SK-N-SH (cell line): ENCODE measurements at regions not wholly inside any gene's neighbourhood (a gene's known extent, or its start where the extent isn't known, plus 50 kb on each side); places are given as distances from the start of the nearest gene placed in this dataset.

Experiments used
- CTCF ChIA-PET: fragments of 300-600, 350-600 bp; formaldehyde crosslinking; extraction: SDS; loops from one replicate; lab custom pipeline; 2021; lab: Yijun Ruan, JAX
- POLR2A ChIA-PET: fragments of 350-600 bp; sonication (Branson Sonifier 250); formaldehyde crosslinking; extraction: SDS; loops from one replicate; lab custom pipeline; 2020; ENCODE audit warnings: antibody characterized with exemption, inconsistent platforms; lab: Yijun Ruan, JAX
- DNase-seq: peaks from one replicate; pipeline ENCODE4 v3.0.0; 2012
- H2AFZ ChIP-seq: fragments of 200-600 bp; sonication (generic); 2 replicates; pipeline ENCODE4 v1.8.1; 2016; ENCODE audit warnings: antibody characterized with exemption, mild to moderate bottlenecking, low read depth
- H3F3A ChIP-seq: fragments of 200-600 bp; sonication (generic); replicated peaks from 2 replicates; pipeline ENCODE3; 2016; ENCODE audit warnings: antibody characterized with exemption, mild to moderate bottlenecking; ENCODE audit not compliant: insufficient read depth
- H3K27ac ChIP-seq, 2 experiments: fragments of 200-500 bp in 1 of 2; fragments of 200-600 bp in 1 of 2; sonication (Bioruptor generic) in 1 of 2; sonication (generic), shearing (Covaris generic) in 1 of 2; 2 replicates each; pipeline versions ENCODE4 v1.5.1 to v1.6.1; 2014 to 2016; ENCODE audit warnings: low read depth in 2 of 2, inconsistent platforms in 1 of 2, low read length in 1 of 2, mild to moderate bottlenecking in 1 of 2, mixed read lengths in 1 of 2
- H3K27me3 ChIP-seq: fragments of 200-600 bp; sonication (generic), shearing (Covaris generic); 2 replicates; pipeline ENCODE4 v1.6.1; 2016; ENCODE audit warnings: mixed run types; ENCODE audit not compliant: insufficient read depth
- H3K36me3 ChIP-seq, 2 experiments: fragments of 200-500 bp in 1 of 2; fragments of 200-600 bp in 1 of 2; sonication (Bioruptor generic) in 1 of 2; sonication (generic) in 1 of 2; replicated peaks in 1 of 2; 2 replicates each; pipeline versions ENCODE3 to v1.5.1; 2014 to 2016; ENCODE audit warnings: low read length in 1 of 2, mild to moderate bottlenecking in 1 of 2; ENCODE audit not compliant: insufficient read depth in 2 of 2, control insufficient read depth in 1 of 2
- H3K4me1 ChIP-seq, 2 experiments: fragments of 200-500 bp in 1 of 2; fragments of 200-600 bp in 1 of 2; sonication (Bioruptor generic) in 1 of 2; sonication (generic), shearing (Covaris generic) in 1 of 2; 2 replicates each; pipeline versions ENCODE4 v1.5.1 to v1.6.1; 2014 to 2016; ENCODE audit warnings: low read depth in 1 of 2, low read length in 1 of 2, mixed run types in 1 of 2; ENCODE audit not compliant: insufficient read depth in 2 of 2, control insufficient read depth in 1 of 2
- H3K4me2 ChIP-seq: fragments of 200-600 bp; sonication (generic), shearing (Covaris generic); 2 replicates; pipeline ENCODE4 v1.6.1; 2017; ENCODE audit warnings: mixed run types
- H3K4me3 ChIP-seq, 2 experiments: fragments of 200-500 bp in 1 of 2; fragments of 200-600 bp in 1 of 2; sonication (Bioruptor generic) in 1 of 2; sonication (generic), shearing (Covaris generic) in 1 of 2; 2 replicates each; pipeline versions ENCODE4 v1.5.1 to v1.8.1; 2014 to 2016; ENCODE audit warnings: low read depth in 2 of 2, inconsistent platforms in 1 of 2, low read length in 1 of 2, mild to moderate bottlenecking in 1 of 2, mixed read lengths in 1 of 2, moderate library complexity in 1 of 2
- H3K79me2 ChIP-seq: fragments of 200-600 bp; sonication (generic); 2 replicates; pipeline ENCODE4 v1.8.1; 2017; ENCODE audit warnings: mild to moderate bottlenecking; ENCODE audit not compliant: insufficient read depth
- H3K9ac ChIP-seq: fragments of 200-600 bp; sonication (generic); 2 replicates; pipeline ENCODE4 v1.6.1; 2017; ENCODE audit warnings: mixed run types
- H3K9me2 ChIP-seq: fragments of 200-600 bp; sonication (generic); 2 replicates; pipeline ENCODE4 v1.6.1; 2017; ENCODE audit warnings: mixed run types
- H3K9me3 ChIP-seq: fragments of 200-600 bp; sonication (generic); 2 replicates; pipeline ENCODE4 v1.6.1; 2017; ENCODE audit warnings: mixed run types, mild to moderate bottlenecking, moderate library complexity
- H4K20me1 ChIP-seq: fragments of 200-600 bp; sonication (generic); 2 replicates; pipeline ENCODE4 v1.6.1; 2017; ENCODE audit warnings: mild to moderate bottlenecking, mixed run types; ENCODE audit not compliant: insufficient read depth
- ELF1 ChIP-seq: IDR thresholded peaks from 2 replicates; pipeline ENCODE4 v1.4.0; 2012
- EP300 ChIP-seq, 2 experiments: IDR thresholded peaks; 2 replicates each; pipeline versions ENCODE4 v1.4.0 to v1.6.1; 2012; ENCODE audit warnings: borderline replicate concordance in 1 of 2, low read depth in 1 of 2, low read length in 1 of 2
- FOXJ3 ChIP-seq: sonication (generic); formaldehyde crosslinking; IDR thresholded peaks from 2 replicates; pipeline ENCODE4 v1.5.1; 2020; ENCODE audit warnings: mild to moderate bottlenecking, missing genetic modification reagents
- FOXM1 ChIP-seq: IDR thresholded peaks from 2 replicates; pipeline ENCODE4 v1.4.0; 2012; ENCODE audit warnings: low read depth, mild to moderate bottlenecking
- GABPA ChIP-seq: IDR thresholded peaks from 2 replicates; pipeline ENCODE4 v1.4.0; 2012; ENCODE audit warnings: low read depth, mild to moderate bottlenecking
- JUND ChIP-seq: IDR thresholded peaks from 2 replicates; pipeline ENCODE4 v1.4.0; 2012
- MAX ChIP-seq: IDR thresholded peaks from 2 replicates; pipeline ENCODE4 v1.4.0; 2012; ENCODE audit warnings: low read depth
- MEF2A ChIP-seq: IDR thresholded peaks from 2 replicates; pipeline ENCODE4 v1.4.0; 2012; ENCODE audit warnings: low read depth, borderline replicate concordance
- MXI1 ChIP-seq: IDR thresholded peaks from 2 replicates; pipeline ENCODE4 v1.6.1; 2012; ENCODE audit warnings: mild to moderate bottlenecking, low read depth, low read length, improper control_type of control experiment
- PBX3 ChIP-seq: IDR thresholded peaks from 2 replicates; pipeline ENCODE4; 2012
- POLR2AphosphoS5 ChIP-seq: IDR thresholded peaks from 2 replicates; pipeline ENCODE4 v1.6.1; 2012; ENCODE audit warnings: low read depth, low read length
- RAD21 ChIP-seq: IDR thresholded peaks from 2 replicates; pipeline ENCODE4 v1.6.1; 2012; ENCODE audit warnings: mild to moderate bottlenecking, low read length
- REST ChIP-seq: IDR thresholded peaks from 2 replicates; pipeline ENCODE4 v1.6.1; 2012; ENCODE audit warnings: mild to moderate bottlenecking, low read depth, low read length, moderate library complexity
- RFX5 ChIP-seq: IDR thresholded peaks from 2 replicates; pipeline ENCODE4 v1.6.1; 2012; ENCODE audit warnings: mild to moderate bottlenecking, improper control_type of control experiment, low read length
- SMC3 ChIP-seq: IDR thresholded peaks from 2 replicates; pipeline ENCODE4 v1.6.1; 2012; ENCODE audit warnings: low read depth, low read length, improper control_type of control experiment
- TAF1 ChIP-seq: IDR thresholded peaks from 2 replicates; pipeline ENCODE4 v1.6.1; 2012; ENCODE audit warnings: low read depth, mild to moderate bottlenecking, low read length, moderate library complexity, borderline replicate concordance
- TCF12 ChIP-seq: IDR thresholded peaks from 2 replicates; pipeline ENCODE4 v1.4.0; 2012
- TEAD4 ChIP-seq: IDR thresholded peaks from 2 replicates; pipeline ENCODE4 v1.4.0; 2012; ENCODE audit warnings: mild to moderate bottlenecking, borderline replicate concordance; ENCODE audit not compliant: insufficient read depth
- USF1 ChIP-seq: IDR thresholded peaks from 2 replicates; pipeline ENCODE4 v1.4.0; 2012; ENCODE audit warnings: low read depth, borderline replicate concordance
- WGBS: methylation state at CpG from one replicate; pipeline ENCODE4 v1.1.6; 2017; ENCODE audit warnings: low lambda C conversion rate; 5-methylcytosine and 5-hydroxymethylcytosine counted together

- Histone ChIP-seq H4K20me1 (no peaks in the 10 kb centered on the region), H3K9me2 (no peaks in the 10 kb centered on the region), H3K79me2 (no peaks in the 10 kb centered on the region), H3K9me3 (no peaks in the 10 kb centered on the region), H3K27me3 (no peaks in the 10 kb centered on the region; the same call in 1 of the 2 replicates), H3K4me2 (no peak overlapping the region), H2AFZ (no peak overlapping the region)
- 0% methylated on average over 1 of the region's 1 CpG for WGBS
- no peak for DNase-seq
- CTCF ChIA-PET, result no interaction called here
- TF ChIP-seq MXI1 (no peak), GABPA (no peak), USF1 (no peak), POLR2AphosphoS5 (no peak), PBX3 (no peak), JUND (no peak), REST (no peak), EP300 (IDR thresholded peaks at IDR 0.05; ENCODE audit: borderline replicate concordance in 1 of 2, low read depth in 1 of 2, low read length in 1 of 2) (no peak), ELF1 (no peak), TAF1 (no peak), FOXM1 (no peak), TCF12 (no peak), RAD21 (no peak), SMC3 (no peak), FOXJ3 (CRISPR knock-in tag) (no peak), MAX (no peak), RFX5 (no peak), MEF2A (no peak), TEAD4 (no peak)
- TF ChIP-seq, all 33 proteins: peak for 0
- no peak overlapping the region for H3K27ac ChIP-seq
- H3K4me1 ChIP-seq, result peaks cover 0 to 4% of the 10 kb centered on the region in 2 experiments; a peak in 1 of 4 replicates
- H3K4me3 ChIP-seq, result no peak overlapping the region
- H3K9ac ChIP-seq, result no peak overlapping the region
- POLR2A ChIA-PET, result no interaction called here
- no peaks in the 10 kb centered on the region for H3F3A ChIP-seq
- H3K36me3 ChIP-seq, result no peaks in the 10 kb centered on the region
Measured at GRCh38 chr9:107942291-107942690, 452.7 kb upstream of the KLF4 start.
